Heart left ventricle (tissue), 16 donors: ENCODE measurements at regions not wholly inside any gene's neighbourhood (a gene's known extent, or its start where the extent isn't known, plus 50 kb on each side); places are given as distances from the start of the nearest gene placed in this dataset.

ENCODE experiments used
- ATAC-seq, 4 donors: fragments of 200-7000 bp; cut with Tn5 transposase; one replicate each; pipeline ENCODE4 v1.9.1; 2020 to 2022; ENCODE audit warnings: moderate library complexity in 4 of 4, mild to moderate bottlenecking in 3 of 4, moderate number of reproducible peaks in 1 of 4
- DNase-seq, 5 donors: peaks; one replicate each; pipeline ENCODE4 v3.0.0-alpha.2; 2020
- H3K27ac ChIP-seq, 12 donors: fragments of 200-600 bp; sonication (generic) in 4 of 12; one replicate each; pipeline versions ENCODE4 v1.5.0 to v1.8.0; 2016 to 2022; ENCODE audit warnings: mild to moderate bottlenecking in 2 of 12
- H3K27me3 ChIP-seq, 9 donors: fragments of 200-600 bp; sonication (generic) in 2 of 9; one replicate each; pipeline versions ENCODE4 v1.5.1 to v1.8.0; 2016 to 2022; ENCODE audit warnings: mild to moderate bottlenecking in 3 of 9
- H3K36me3 ChIP-seq, 9 donors: fragments of 200-600 bp; sonication (generic) in 2 of 9; one replicate each; pipeline versions ENCODE4 v1.5.0 to v1.8.0; 2018 to 2022; ENCODE audit warnings: mild to moderate bottlenecking in 2 of 9
- H3K4me1 ChIP-seq, 12 donors: fragments of 200-600 bp; sonication (generic) in 4 of 12; one replicate each; pipeline versions ENCODE4 v1.5.0 to v1.8.0; 2016 to 2022; ENCODE audit warnings: mild to moderate bottlenecking in 3 of 12
- H3K4me3 ChIP-seq, 12 donors: fragments of 200-600 bp; sonication (generic) in 4 of 12; one replicate each; pipeline versions ENCODE4 v1.5.0 to v1.8.0; 2017 to 2022; ENCODE audit warnings: mild to moderate bottlenecking in 9 of 12, moderate library complexity in 4 of 12
- H3K9me3 ChIP-seq, 12 donors: fragments of 200-600 bp; sonication (generic) in 4 of 12; one replicate each; pipeline versions ENCODE4 v1.5.0 to v1.8.0; 2016 to 2022; ENCODE audit warnings: mild to moderate bottlenecking in 1 of 12
- CTCF ChIP-seq, 12 donors: fragments of 200-600 bp; sonication (generic) in 4 of 12; IDR thresholded peaks; one replicate each; pipeline versions ENCODE4 v1.5.0 to v1.8.0; 2018 to 2022; ENCODE audit warnings: antibody characterized with exemption in 12 of 12, mild to moderate bottlenecking in 5 of 12
- POLR2A ChIP-seq, 2 donors: fragments of 450-650 bp; IDR thresholded peaks; one replicate each; pipeline ENCODE4 v1.6.1; 2017; ENCODE audit warnings: antibody characterized with exemption in 2 of 2, mild to moderate bottlenecking in 2 of 2, moderate library complexity in 2 of 2
- WGBS, 4 donors: extraction: QIAGEN DNeasy Blood & Tissue Kit in 2 of 4; methylation state at CpG; one replicate each; pipeline versions ENCODE4 v1.1.5 to v1.1.7; 2013 to 2018; 5-methylcytosine and 5-hydroxymethylcytosine counted together
- intact Hi-C, 10 donors: fragments of 100-400 bp; cut with DNase I; formaldehyde crosslinking; loops; one replicate each; pipeline versions ENCODE4 v1.11.1 to v1.14.2; 2022
- donor health status: ischemic (EF 13 %, LVEDD 7.1; RV severe dilation, severe dysfunction).
- donor health status: healthy with polysubstance abuse.
- donor health status: DM: no; HTN: yes; CAD: no.
- donor health status: DM: no; HTN: no; CAD: no.
- donor health status: ischemic (EF 25% LVEDD 6.9; RV normal size, moderate dysfunction).
- donor health status: ischemic (EF 25% LVEDD 5.7; RV mildly dilated, moderate dysfunction).
- donor health status: healthy.
- donor health status: DM: yes; HTN: yes; CAD: no.
- donor health status: ischemic (EF 35%, LVEDD 5.7; RV mildly dilated, moderate dysfunction).
- donor health status: nonischemic (EF 11% LVEDD 7.7; RV severe dilation, severe dysfunction).
- donor health status: DM: yes; HTN: yes; CAD: no.
- donor health status: PGD.
- donor health status: ischemic (EF 29% LVEDD 5.4; RV normal size, mild dysfunction).
- donor health status: nonischemic (EF 23%, LVEDD 6.1; RV moderate dilation, normal function).

- Histone ChIP-seq H3K9me3 (no peaks in the 10 kb centered on the region), H3K4me1 (no peaks in the 10 kb centered on the region), H3K27ac (no peak overlapping the region), H3K27me3 (no peaks in the 10 kb centered on the region), H3K36me3 (no peaks in the 10 kb centered on the region), H3K4me3 (no peak overlapping the region)
- no peak for TF ChIP-seq CTCF (IDR thresholded peaks at IDR 0.05)
- no peak for TF ChIP-seq POLR2A (IDR thresholded peaks at IDR 0.05)
- DNase-seq (no peak), ATAC-seq (no peak)
- WGBS, 4 donors: 67 to 73% (median 71%) methylated on average over 3 of the region's 3 CpGs
- intact Hi-C loops: no loop called here
These were observed 377.1 kb upstream of the CNTNAP5 start for GRCh38 chr2:123648016-123648415.

- Histone ChIP-seq H3K9me3 (no peaks in the 10 kb centered on the region), H3K27me3 (no peaks in the 10 kb centered on the region), H3K4me3 (no peak overlapping the region), H3K27ac (no peak overlapping the region), H3K4me1 (no peaks in the 10 kb centered on the region), H3K36me3 (no peaks in the 10 kb centered on the region)
- WGBS, 4 donors: 61 to 75% (median 69%) methylated on average over 2 of the region's 2 CpGs
- no peak for DNase-seq
- TF ChIP-seq CTCF (IDR thresholded peaks at IDR 0.05): no peak
- no peak for TF ChIP-seq POLR2A (IDR thresholded peaks at IDR 0.05)
- intact Hi-C loops: no loop called here
- no peak for ATAC-seq
These were observed 376.1 kb upstream of the CNTNAP5 start for GRCh38 chr2:123648956-123649355.

GRCh38 chr2:123651151-123651550 lies 373.9 kb upstream of the CNTNAP5 start:
- 60 to 69% (median 68%) methylated on average over 5 of the region's 5 CpGs for WGBS, 4 donors
- DNase-seq: no peak
- TF ChIP-seq CTCF (IDR thresholded peaks at IDR 0.05) (no peak), POLR2A (IDR thresholded peaks at IDR 0.05) (no peak)
- H3K36me3 ChIP-seq: no peaks in the 10 kb centered on the region
- H3K4me1 ChIP-seq: no peaks in the 10 kb centered on the region
- no peaks in the 10 kb centered on the region for H3K9me3 ChIP-seq
- no peak overlapping the region for H3K27ac ChIP-seq
- H3K27me3 ChIP-seq: no peaks in the 10 kb centered on the region
- ATAC-seq: no peak
- intact Hi-C loops: no loop called here
- no peak overlapping the region for H3K4me3 ChIP-seq

- 68 to 94% (median 79%) methylated on average over 1 of the region's 1 CpG for WGBS, 4 donors
- TF ChIP-seq CTCF (IDR thresholded peaks at IDR 0.05) (no peak), POLR2A (IDR thresholded peaks at IDR 0.05) (no peak)
- H3K4me3 ChIP-seq: no peak overlapping the region
- H3K9me3 ChIP-seq: peaks cover 0 to under 1% (median 0%) of the 10 kb centered on the region in 12 donors
- no peaks in the 10 kb centered on the region for H3K27me3 ChIP-seq
- H3K36me3 ChIP-seq: no peaks in the 10 kb centered on the region
- H3K4me1 ChIP-seq: no peaks in the 10 kb centered on the region
- DNase-seq: no peak
- intact Hi-C loops: no loop called here
- no peak overlapping the region for H3K27ac ChIP-seq
- no peak for ATAC-seq
These were observed 372.8 kb upstream of the CNTNAP5 start for GRCh38 chr2:123652320-123652719.
